ENCODE measurements at regions not wholly inside any gene's neighbourhood (a gene's known extent, or its start where the extent isn't known, plus 50 kb on each side); places are given as distances from the start of the nearest gene placed in this dataset.

DNA sequence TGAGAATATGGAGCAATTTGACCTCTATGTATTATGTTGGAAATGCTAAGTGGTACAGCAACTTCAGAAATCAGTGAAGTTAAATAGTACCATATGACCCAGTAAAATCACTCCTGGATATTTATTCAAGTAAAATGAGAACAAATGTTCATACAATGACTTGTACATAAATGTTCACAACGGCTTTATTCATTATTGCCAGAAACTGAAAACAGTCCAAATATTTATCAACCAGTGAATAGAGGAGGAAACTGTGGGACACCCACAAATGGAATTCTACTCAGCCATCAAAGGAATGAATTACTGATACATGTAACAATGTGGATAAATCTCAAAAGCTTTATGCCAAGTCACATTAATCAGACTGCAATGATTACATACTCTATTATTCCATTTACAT lies 416.3 kb downstream of the AASDHPPT start:
- Histone ChIP-seq H3K9ac (ENCODE audit: low read length) (no peak overlapping the region), H3K4me1 (ENCODE audit: insufficient read depth, low read length) (peaks cover 39% of the 10 kb centered on the region), H3K79me2 (ENCODE audit: low read length) (no peaks in the 10 kb centered on the region), H3K9me3 (ENCODE audit: low read length) (no peaks in the 10 kb centered on the region), H3K4me3 (ENCODE audit: low read length) (no peak overlapping the region), H3K27me3 (ENCODE audit: low read length) (no peaks in the 10 kb centered on the region), H3K36me3 (ENCODE audit: low read depth, low read length) (no peaks in the 10 kb centered on the region), H3K4me2 (ENCODE audit: low read length) (peak overlapping the region; percentile 51), H3K9me2 (replicated peaks; ENCODE audit: low read length) (no peaks in the 10 kb centered on the region), H4K20me1 (ENCODE audit: low read length) (no peaks in the 10 kb centered on the region), H3K27ac (ENCODE audit: low read length) (peak overlapping the region; percentile 50), H2AFZ (ENCODE audit: low read length) (no peak overlapping the region), H3F3A (ENCODE audit: low read length, unreplicated experiment) (no peaks in the 10 kb centered on the region)
- ATAC-seq (peak; percentile 50), DNase-seq (peak; percentile 89)
- ChIA-PET CTCF (no interaction called here), POLR2A (ENCODE audit: unreplicated experiment) (interaction anchor here (0.6 kb wide), 1 partner anchor 95 kb away, joined by 8 read pairs; no protein-coding TSS in a partner anchor)
- intact Hi-C loops (cut with micrococcal nuclease), result loop anchor here (1.0 to 10.0 kb wide), 4 partner anchors 36 to 541 kb away; no protein-coding TSS in a partner anchor
- TF ChIP-seq EZH2phosphoT487 (IDR thresholded peaks at IDR 0.05; ENCODE audit: borderline replicate concordance, low read length), result no peak
- TF ChIP-seq, protein P1, sequence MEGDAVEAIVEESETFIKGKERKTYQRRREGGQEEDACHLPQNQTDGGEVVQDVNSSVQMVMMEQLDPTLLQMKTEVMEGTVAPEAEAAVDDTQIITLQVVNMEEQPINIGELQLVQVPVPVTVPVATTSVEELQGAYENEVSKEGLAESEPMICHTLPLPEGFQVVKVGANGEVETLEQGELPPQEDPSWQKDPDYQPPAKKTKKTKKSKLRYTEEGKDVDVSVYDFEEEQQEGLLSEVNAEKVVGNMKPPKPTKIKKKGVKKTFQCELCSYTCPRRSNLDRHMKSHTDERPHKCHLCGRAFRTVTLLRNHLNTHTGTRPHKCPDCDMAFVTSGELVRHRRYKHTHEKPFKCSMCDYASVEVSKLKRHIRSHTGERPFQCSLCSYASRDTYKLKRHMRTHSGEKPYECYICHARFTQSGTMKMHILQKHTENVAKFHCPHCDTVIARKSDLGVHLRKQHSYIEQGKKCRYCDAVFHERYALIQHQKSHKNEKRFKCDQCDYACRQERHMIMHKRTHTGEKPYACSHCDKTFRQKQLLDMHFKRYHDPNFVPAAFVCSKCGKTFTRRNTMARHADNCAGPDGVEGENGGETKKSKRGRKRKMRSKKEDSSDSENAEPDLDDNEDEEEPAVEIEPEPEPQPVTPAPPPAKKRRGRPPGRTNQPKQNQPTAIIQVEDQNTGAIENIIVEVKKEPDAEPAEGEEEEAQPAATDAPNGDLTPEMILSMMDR (conservative IDR thresholded peaks at IDR 0.05; ENCODE audit: low read depth, low read length), result no peak
- TF ChIP-seq EZH2 (IDR thresholded peaks at IDR 0.05; ENCODE audit: low read length, unreplicated experiment), result no peak
- BruUV-seq (replicated peaks), result no TSS peak

GRCh38 chr11:106495046-106495445 lies 417.6 kb downstream of the AASDHPPT start:
- no peaks in the 10 kb centered on the region for H3K36me3 ChIP-seq (ENCODE audit: low read depth, low read length)
- ChIA-PET CTCF (interaction anchor here (1.1 kb wide), 2 partner anchors 37 to 96 kb away, joined by 3 to 5 read pairs; no protein-coding TSS in a partner anchor), POLR2A (ENCODE audit: unreplicated experiment) (interaction anchor here (0.6 to 0.8 kb wide), 2 partner anchors 96 to 123 kb away, joined by 5 to 6 read pairs; no protein-coding TSS in a partner anchor)
- peak overlapping the region; percentile 68 for H3K27ac ChIP-seq (ENCODE audit: low read length)
- H3K9ac ChIP-seq (ENCODE audit: low read length), result no peak overlapping the region
- no peaks in the 10 kb centered on the region for H3K9me3 ChIP-seq (ENCODE audit: low read length)
- H2AFZ ChIP-seq (ENCODE audit: low read length), result no peak overlapping the region
- H3F3A ChIP-seq (ENCODE audit: low read length, unreplicated experiment), result no peaks in the 10 kb centered on the region
- no peak overlapping the region for H3K4me3 ChIP-seq (ENCODE audit: low read length)
- peak overlapping the region; percentile 51 for H3K4me2 ChIP-seq (ENCODE audit: low read length)
- H3K9me2 ChIP-seq (replicated peaks; ENCODE audit: low read length), result no peaks in the 10 kb centered on the region
- no TSS peak for BruUV-seq (replicated peaks)
- H3K27me3 ChIP-seq (ENCODE audit: low read length), result no peaks in the 10 kb centered on the region
- TF ChIP-seq EZH2phosphoT487 (IDR thresholded peaks at IDR 0.05; ENCODE audit: borderline replicate concordance, low read length), result no peak
- TF ChIP-seq, protein P1 (conservative IDR thresholded peaks at IDR 0.05; ENCODE audit: low read depth, low read length), result no peak
- no peak for TF ChIP-seq EZH2 (IDR thresholded peaks at IDR 0.05; ENCODE audit: low read length, unreplicated experiment)
- H3K79me2 ChIP-seq (ENCODE audit: low read length), result no peaks in the 10 kb centered on the region
- H3K4me1 ChIP-seq (ENCODE audit: insufficient read depth, low read length), result peaks cover 39% of the 10 kb centered on the region
- peak; percentile 93 for DNase-seq
- H4K20me1 ChIP-seq (ENCODE audit: low read length), result no peaks in the 10 kb centered on the region
- ATAC-seq, result peak; percentile 95
- intact Hi-C loops (cut with micrococcal nuclease), result loop anchor here (1.0 to 10.0 kb wide), 7 partner anchors 12 to 540 kb away; no protein-coding TSS in a partner anchor

DNA sequence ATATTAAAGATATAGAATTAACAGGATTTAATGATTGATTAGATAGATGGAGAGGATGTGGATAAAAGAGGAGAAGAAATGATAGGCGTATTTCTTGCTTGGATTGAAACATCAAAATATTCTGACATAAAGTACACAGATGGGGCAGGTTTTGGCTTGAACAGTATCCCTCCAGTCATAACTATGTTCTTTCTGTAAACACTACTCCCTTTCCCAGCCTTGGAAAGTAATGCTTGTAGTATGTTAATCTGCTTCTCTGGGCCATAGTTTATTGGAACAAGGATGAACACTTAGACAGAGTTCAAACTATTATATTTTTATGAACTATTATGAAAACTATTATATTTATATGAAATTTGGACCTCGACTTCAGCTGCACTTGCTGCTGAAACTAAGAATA lies 419.2 kb downstream of the AASDHPPT start:
- Histone ChIP-seq H3K27me3 (ENCODE audit: low read length) (no peaks in the 10 kb centered on the region), H3K4me2 (ENCODE audit: low read length) (no peak overlapping the region), H3K36me3 (ENCODE audit: low read depth, low read length) (no peaks in the 10 kb centered on the region), H3K9me3 (ENCODE audit: low read length) (no peaks in the 10 kb centered on the region), H3K9ac (ENCODE audit: low read length) (no peak overlapping the region), H4K20me1 (ENCODE audit: low read length) (no peaks in the 10 kb centered on the region), H3K4me3 (ENCODE audit: low read length) (no peak overlapping the region), H3K9me2 (replicated peaks; ENCODE audit: low read length) (no peaks in the 10 kb centered on the region), H3F3A (ENCODE audit: low read length, unreplicated experiment) (no peaks in the 10 kb centered on the region), H3K79me2 (ENCODE audit: low read length) (no peaks in the 10 kb centered on the region), H3K27ac (ENCODE audit: low read length) (no peak overlapping the region), H3K4me1 (ENCODE audit: insufficient read depth, low read length) (peaks cover 39% of the 10 kb centered on the region), H2AFZ (ENCODE audit: low read length) (no peak overlapping the region)
- POLR2A ChIA-PET (ENCODE audit: unreplicated experiment), result no interaction called here
- CTCF ChIA-PET, result interaction anchor here (0.6 kb wide), 1 partner anchor 143 kb away, joined by 3 read pairs; no protein-coding TSS in a partner anchor
- intact Hi-C loops (cut with micrococcal nuclease), result loop anchor here (10.0 kb wide), 2 partner anchors 208 to 538 kb away; no protein-coding TSS in a partner anchor
- ATAC-seq (peak; percentile 10; the same call in 1 of the 2 replicates), DNase-seq (peak; percentile 31)
- TF ChIP-seq EZH2phosphoT487 (IDR thresholded peaks at IDR 0.05; ENCODE audit: borderline replicate concordance, low read length), result no peak
- TF ChIP-seq, protein P1 (conservative IDR thresholded peaks at IDR 0.05; ENCODE audit: low read depth, low read length), result no peak
- no peak for TF ChIP-seq EZH2 (IDR thresholded peaks at IDR 0.05; ENCODE audit: low read length, unreplicated experiment)
- no TSS peak for BruUV-seq (replicated peaks)

Measured in PC-3 (cell line).